ENCODE measurements at regions not wholly inside any gene's neighbourhood (a gene's known extent, or its start where the extent isn't known, plus 50 kb on each side); places are given as distances from the start of the nearest gene placed in this dataset.

- TF ChIP-seq CHD1 (IDR thresholded peaks at IDR 0.05; ENCODE audit: low read depth, low read length): no peak
Measured at GRCh38 chr6:104396077-104396476, 463.6 kb downstream of the HACE1 start (continued).

- Histone ChIP-seq H3K9me3 (replicated peaks; ENCODE audit: control insufficient read depth, insufficient read depth, low read length) (no peaks in the 10 kb centered on the region; the same call in 2 of the 3 replicates), H3K4me1 (ENCODE audit: control insufficient read depth, insufficient read depth, low read length) (no peaks in the 10 kb centered on the region), H2AFZ (ENCODE audit: control insufficient read depth, low read depth, low read length) (no peak overlapping the region), H3K79me2 (ENCODE audit: control insufficient read depth, insufficient read depth, low read length) (no peaks in the 10 kb centered on the region), H3K36me3 (ENCODE audit: control insufficient read depth in 2 of 2, insufficient read depth in 2 of 2, low read length in 1 of 2) (no peaks in the 10 kb centered on the region), H3K9ac (ENCODE audit: control insufficient read depth, insufficient read depth, low read length) (no peak overlapping the region), H3K4me3 (no peak overlapping the region), H3K27me3 (replicated peaks in 1 of 2; ENCODE audit: control insufficient read depth in 2 of 2, insufficient read depth in 2 of 2, low read length in 1 of 2) (no peaks in the 10 kb centered on the region), H3K4me2 (ENCODE audit: control insufficient read depth, insufficient read depth) (no peak overlapping the region), H3K27ac (ENCODE audit: control insufficient read depth, insufficient read depth) (no peak overlapping the region), H4K20me1 (ENCODE audit: control insufficient read depth, insufficient read depth) (no peaks in the 10 kb centered on the region)
- DNase-seq (ENCODE audit: low read depth, low spot score) (no peak), FAIRE-seq (no peak), ATAC-seq (no peak)
- BruUV-seq (replicated peaks): no TSS peak
- POLR2A ChIA-PET: no interaction called here
- in situ Hi-C loops (cut with MboI) (no loop called here), intact Hi-C loops (cut with micrococcal nuclease; ENCODE audit: unreplicated experiment) (no loop called here)
- CTCF ChIA-PET: no interaction called here
- 18% methylated on average over 2 of the region's 2 CpGs for WGBS (ENCODE audit: insufficient coverage, insufficient replicate concordance, low lambda C conversion rate, missing lambda C conversion rate)
- RAD21 ChIA-PET (ENCODE audit: unreplicated experiment): no interaction called here
- SMC1A ChIA-PET (ENCODE audit: uncharacterized antibody, unreplicated experiment): no interaction called here
- TF ChIP-seq STAT1 (conservative IDR thresholded peaks at IDR 0.05) (no peak), FOXM1 (IDR thresholded peaks at IDR 0.05; ENCODE audit: low read depth, low read length) (no peak), NFYB (IDR thresholded peaks at IDR 0.05; ENCODE audit: insufficient read depth, low read depth, low read length) (no peak), CEBPZ (IDR thresholded peaks at IDR 0.05; ENCODE audit: low read depth, low read length) (no peak), USF2 (IDR thresholded peaks at IDR 0.05; ENCODE audit: borderline replicate concordance, low read depth, low read length) (no peak), HSF1 (IDR thresholded peaks at IDR 0.05; ENCODE audit: low read depth, low read length) (no peak), HDGF (IDR thresholded peaks at IDR 0.05) (no peak), RELB (IDR thresholded peaks at IDR 0.05; ENCODE audit: low read depth) (no peak), SMAD1 (IDR thresholded peaks at IDR 0.05; ENCODE audit: low read depth, partially characterized antibody) (no peak), SKIL (IDR thresholded peaks at IDR 0.05; ENCODE audit: low read depth, poor library complexity, severe bottlenecking) (no peak)
Measured at GRCh38 chr6:104381907-104382306, 477.8 kb downstream of the HACE1 start.
